HG03520 (cell line): ENCODE measurements at regions not wholly inside any gene's neighbourhood (a gene's known extent, or its start where the extent isn't known, plus 50 kb on each side); places are given as distances from the start of the nearest gene placed in this dataset.
"Not testable (repeated sequence)": the region's sequence is repeated elsewhere in the genome, so short reads cannot be mapped to it uniquely, and the experiment has no call there.

Source experiments
- ATAC-seq: cut with Tn5 transposase; IDR thresholded peaks from one replicate; pipeline ENCODE4 v1.9.1; 2021; ENCODE audit warnings: mild to moderate bottlenecking, moderate library complexity; ENCODE audit not compliant: unreplicated experiment

GRCh38 chr12:46670636-46671035 lies 155.2 kb downstream of the SLC38A4 start:
- no peak for ATAC-seq

- ATAC-seq: no peak
Measured at GRCh38 chr12:46669720-46670119, 156.1 kb downstream of the SLC38A4 start.

GRCh38 chr12:46667551-46667950 lies 158.2 kb downstream of the SLC38A4 start:
- ATAC-seq: no peak

DNA sequence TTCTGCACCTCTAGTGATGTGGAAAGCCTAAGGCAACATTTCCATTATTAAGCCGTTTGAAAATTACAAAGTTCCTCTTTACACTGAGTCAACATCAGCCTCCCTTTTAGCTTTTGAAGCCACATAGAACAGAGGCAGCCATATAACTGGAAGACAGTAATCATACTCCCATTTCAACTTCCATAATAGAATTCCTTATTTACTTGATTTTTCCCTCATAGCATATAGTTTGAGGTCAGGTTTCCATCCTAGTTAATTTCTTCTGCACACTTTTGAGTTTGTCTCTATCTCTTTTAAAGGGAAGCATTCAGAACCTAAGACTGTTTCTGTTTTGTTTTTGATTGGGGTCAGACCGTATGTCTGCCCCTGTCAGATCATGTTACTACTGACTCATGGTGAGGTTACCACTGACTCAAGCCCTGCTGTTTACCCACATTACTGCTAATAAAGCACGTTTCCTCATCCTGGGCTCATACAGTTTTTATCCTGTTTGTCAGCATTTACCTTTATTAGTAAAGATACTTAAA lies 161.0 kb downstream of the SLC38A4 start:
- ATAC-seq: no peak

GRCh38 chr12:46663318-46663717 lies 162.5 kb downstream of the SLC38A4 start:
- no peak for ATAC-seq

- peak; percentile 68 for ATAC-seq
Measured at GRCh38 chr12:46661110-46661845, 164.5 kb downstream of the SLC38A4 start.

GRCh38 chr12:46660719-46661109 lies 165.1 kb downstream of the SLC38A4 start:
- no peak for ATAC-seq

DNA sequence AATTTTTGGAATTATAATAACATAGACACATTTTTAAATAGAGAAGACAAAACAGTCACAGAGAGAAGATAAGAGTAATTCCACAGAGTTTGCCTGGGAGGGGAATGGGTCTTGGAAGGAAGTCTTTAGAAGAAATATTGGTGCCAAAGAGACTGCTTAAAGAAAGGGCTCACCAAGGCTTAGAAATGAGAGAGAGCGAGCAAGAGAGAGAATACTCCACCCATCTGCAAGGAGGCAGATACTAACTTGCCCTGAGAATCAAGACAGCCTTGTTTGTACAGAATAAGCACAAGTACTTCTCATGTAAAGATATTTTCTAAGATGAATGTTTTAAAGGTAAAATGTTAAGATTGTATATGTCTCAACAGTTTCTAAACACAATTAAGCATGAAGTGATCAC lies 165.5 kb downstream of the SLC38A4 start:
- ATAC-seq: no peak

DNA sequence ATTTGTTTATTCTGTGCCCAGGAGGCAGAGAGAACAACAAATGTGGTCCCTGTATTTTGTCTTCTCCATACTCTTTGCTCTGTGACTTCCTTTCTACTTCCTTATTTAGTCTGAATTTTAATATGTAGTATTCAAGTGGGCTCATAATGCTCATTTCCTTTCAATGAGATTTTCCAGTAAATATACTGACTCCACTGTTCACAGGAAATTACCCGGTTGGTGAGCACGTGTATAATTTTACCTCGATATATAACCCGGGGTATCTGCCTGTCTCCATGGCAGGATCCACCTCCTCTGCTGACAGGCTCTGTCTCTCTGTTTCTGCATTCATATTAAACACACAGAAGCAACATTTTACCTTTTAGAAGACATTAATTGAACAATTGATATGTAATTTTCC lies 166.0 kb downstream of the SLC38A4 start:
- ATAC-seq: no peak

DNA sequence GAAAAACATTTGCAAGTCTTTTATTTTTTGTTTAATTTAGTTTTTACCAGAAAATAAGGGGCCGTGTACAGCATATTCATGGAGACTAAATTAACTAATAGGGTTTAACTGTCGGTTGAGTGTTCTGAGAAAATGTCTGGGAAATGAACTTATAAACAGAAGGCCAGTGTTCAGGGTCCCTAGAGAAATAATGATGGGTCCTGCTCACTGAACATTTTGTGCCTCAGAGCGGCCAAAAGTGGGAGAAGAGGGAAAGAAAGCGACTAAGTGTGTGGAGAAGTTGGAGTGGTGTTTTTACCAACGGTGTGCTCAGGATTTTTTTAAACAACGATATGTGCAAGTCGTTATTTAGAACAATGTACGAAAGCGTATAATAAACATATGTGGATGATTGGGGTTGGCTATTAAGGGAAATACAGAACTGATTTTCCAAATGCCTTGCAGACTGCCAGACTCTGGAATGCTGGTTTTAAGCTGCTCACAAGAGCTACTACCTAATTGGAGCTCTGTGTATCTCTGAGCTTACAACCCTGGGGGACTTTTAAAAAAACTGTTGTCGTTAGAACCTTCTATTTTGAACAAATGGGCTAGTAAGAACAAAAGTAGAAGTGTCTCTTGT lies 166.7 kb downstream of the SLC38A4 start:
- no peak for ATAC-seq

GRCh38 chr12:46657453-46658411 lies 168.1 kb downstream of the SLC38A4 start:
- no peak for ATAC-seq

DNA sequence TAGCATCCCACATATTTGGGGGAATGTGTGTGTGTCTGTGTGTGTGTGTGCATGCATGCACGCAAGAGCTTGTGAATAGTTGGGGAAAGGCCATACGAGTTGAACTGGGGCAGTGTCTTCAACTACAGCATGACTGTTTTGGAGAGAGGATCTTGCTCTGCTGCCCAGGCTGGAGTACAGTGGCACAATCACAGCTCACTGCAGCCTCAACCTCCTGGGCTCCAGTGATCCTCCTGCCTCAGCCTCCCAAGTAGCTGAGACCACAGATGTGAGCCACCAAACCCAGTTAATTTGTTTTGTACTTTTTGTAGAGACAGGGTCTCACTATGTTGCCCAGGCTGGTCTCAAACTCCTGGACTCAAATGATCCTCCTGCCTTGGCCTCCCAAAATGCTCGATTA lies 169.8 kb downstream of the SLC38A4 start:
- ATAC-seq: not testable (repeated sequence)

DNA sequence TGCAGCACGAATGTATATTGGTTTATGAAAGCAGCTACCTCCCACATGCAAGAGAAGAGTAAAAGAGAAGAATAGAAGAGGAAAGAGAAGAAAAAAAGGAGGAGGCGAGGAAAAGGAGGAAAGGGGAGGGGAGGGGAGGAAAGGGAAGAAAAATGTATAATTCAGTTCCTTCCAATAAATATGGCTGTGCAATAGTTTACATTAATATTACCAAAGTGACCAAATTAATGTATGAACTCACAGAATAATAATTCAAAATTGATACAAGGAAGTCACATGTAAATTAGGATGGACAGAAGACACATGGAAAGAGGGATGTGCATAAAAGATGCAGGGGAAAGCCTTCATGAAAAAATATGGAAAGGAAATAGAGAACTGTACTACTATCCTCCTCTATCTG lies 172.5 kb downstream of the SLC38A4 start:
- ATAC-seq: no peak

- ATAC-seq: no peak
Measured at GRCh38 chr12:46652692-46653091, 173.1 kb downstream of the SLC38A4 start.

- no peak for ATAC-seq
Measured at GRCh38 chr12:46650688-46651087, 175.1 kb downstream of the SLC38A4 start.

DNA sequence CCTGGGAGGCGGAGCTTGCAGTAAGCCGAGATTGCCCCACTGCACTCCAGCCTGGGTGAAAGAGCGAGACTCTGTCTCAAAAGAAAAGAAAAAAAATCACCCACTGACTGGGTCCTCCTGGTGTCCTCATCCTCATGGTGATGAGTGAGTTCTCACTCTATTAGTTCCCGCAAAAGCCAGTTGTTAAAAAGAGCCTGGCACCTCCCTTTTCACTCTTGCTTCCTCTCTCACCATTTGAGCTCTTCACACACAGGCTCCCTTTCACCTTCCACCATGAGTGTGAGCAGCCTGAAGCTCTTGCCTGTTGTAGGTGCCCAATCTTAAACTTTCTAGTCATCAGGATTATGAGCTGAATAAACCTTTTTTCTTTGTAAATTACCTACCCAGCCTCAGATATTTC lies 176.4 kb downstream of the SLC38A4 start:
- ATAC-seq: no peak

GRCh38 chr12:46647034-46647433 lies 178.8 kb downstream of the SLC38A4 start:
- no peak for ATAC-seq

- ATAC-seq: not testable (repeated sequence)
Measured at GRCh38 chr12:46641649-46642048, 184.1 kb downstream of the SLC38A4 start.

GRCh38 chr12:46635818-46636217 lies 190.0 kb downstream of the SLC38A4 start:
- ATAC-seq: no peak

DNA sequence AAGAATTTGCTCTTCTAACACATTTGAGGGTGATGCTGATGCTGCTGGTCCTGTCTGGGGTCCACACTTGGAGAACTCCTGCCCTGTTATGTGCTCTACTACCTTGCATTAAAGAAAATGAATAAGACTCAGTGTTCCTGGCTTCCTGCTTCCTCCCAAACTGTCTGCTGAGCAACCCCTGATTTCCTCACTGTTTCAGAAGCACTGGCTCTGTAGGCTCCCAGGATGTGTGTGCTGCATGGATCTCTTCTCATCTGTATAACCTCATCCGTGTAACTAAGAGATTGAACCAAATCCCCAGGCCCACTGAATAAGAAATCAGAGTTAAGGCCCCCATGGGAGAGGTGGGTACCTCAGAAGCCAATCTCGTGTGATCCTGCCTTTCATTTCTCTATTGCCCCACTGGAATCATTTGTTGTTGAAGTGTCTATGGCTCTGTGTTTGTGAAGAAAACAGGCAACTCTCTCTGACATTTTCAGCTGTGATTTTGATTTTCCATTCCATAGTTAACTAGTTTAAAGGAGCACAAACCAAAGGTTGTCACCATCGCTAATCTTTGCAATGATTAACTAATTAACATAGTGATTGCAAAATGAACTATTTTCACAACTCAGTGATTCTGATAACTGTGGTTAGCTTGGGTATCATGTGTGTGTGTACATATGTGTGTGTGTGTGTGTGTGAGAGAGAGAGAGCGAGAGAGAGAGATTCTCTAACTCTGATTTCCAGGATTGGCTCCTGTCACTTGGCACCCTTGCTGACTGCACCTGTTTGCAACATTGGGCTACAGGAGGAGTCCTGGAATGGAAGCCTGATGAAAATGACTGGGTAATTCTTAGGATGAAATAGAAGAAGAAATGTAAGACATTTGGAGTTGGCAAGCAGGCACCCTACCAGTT lies 196.2 kb downstream of the SLC38A4 start:
- no peak for ATAC-seq
